H1 (cell line): ENCODE measurements at regions not wholly inside any gene's neighbourhood (a gene's known extent, or its start where the extent isn't known, plus 50 kb on each side); places are given as distances from the start of the nearest gene placed in this dataset.

Experiments used
- CTCF ChIA-PET: fragments of 300-600 bp; sonication (Branson Sonifier 250); formaldehyde crosslinking; loops from one replicate; lab custom pipeline; 2021; ENCODE audit not compliant: partially characterized antibody; lab: Charles Lee
- POLR2A ChIA-PET: fragments of 300-600 bp; sonication (Branson Sonifier 250); formaldehyde crosslinking; loops from one replicate; lab custom pipeline; 2021; ENCODE audit warnings: inconsistent platforms; ENCODE audit not compliant: partially characterized antibody; lab: Charles Lee
- DNase-seq, 2 experiments: peaks; one replicate each; pipeline versions ENCODE4 v3.0.0 to v3.0.0-alpha.2; 2010 to 2022; ENCODE audit warnings: low spot score in 2 of 2, low read depth in 1 of 2, mixed read lengths in 1 of 2
- FAIRE-seq: peaks from 2 replicates; lab custom pipeline; 2011; peaks lifted over from hg19 to GRCh38; lab: Jason Lieb, UNC
- H2AFZ ChIP-seq: 2 replicates; pipeline ENCODE4 v1.8.1; 2012; ENCODE audit warnings: low read length, inconsistent platforms
- H2AK5ac ChIP-seq: 2 replicates; pipeline ENCODE4 v1.6.1; 2013; ENCODE audit warnings: low read depth, low read length
- H2BK120ac ChIP-seq: replicated peaks from 2 replicates; pipeline ENCODE3; 2013; ENCODE audit warnings: low read depth, low read length, inconsistent platforms
- H2BK12ac ChIP-seq: 2 replicates; pipeline ENCODE4 v1.6.1; 2013; ENCODE audit warnings: low read depth, low read length
- H2BK15ac ChIP-seq: 2 replicates; pipeline ENCODE4 v1.6.1; 2013; ENCODE audit warnings: low read length
- H2BK20ac ChIP-seq: 2 replicates; pipeline ENCODE4 v1.6.1; 2013; ENCODE audit warnings: low read length
- H2BK5ac ChIP-seq: 2 replicates; pipeline ENCODE4 v1.6.1; 2013; ENCODE audit warnings: low read depth, low read length
- H3K14ac ChIP-seq: 2 replicates; pipeline ENCODE4 v1.6.1; 2013; ENCODE audit warnings: inconsistent platforms; ENCODE audit not compliant: insufficient read length
- H3K18ac ChIP-seq: 2 replicates; pipeline ENCODE4 v1.6.1; 2013; ENCODE audit warnings: low read length; ENCODE audit errors: extremely low read depth
- H3K23ac ChIP-seq: 2 replicates; pipeline ENCODE4 v1.6.1; 2013; ENCODE audit warnings: inconsistent platforms; ENCODE audit not compliant: insufficient read length
- H3K23me2 ChIP-seq: 2 replicates; pipeline ENCODE4 v1.6.1; 2013; ENCODE audit warnings: low read depth, low read length
- H3K27ac ChIP-seq: 2 replicates; pipeline ENCODE4 v1.6.1; 2011; ENCODE audit warnings: low read depth, low read length, inconsistent platforms
- H3K27me3 ChIP-seq, 4 experiments: replicated peaks in 1 of 4; 1 replicate in 1 of 4; 2 replicates in 3 of 4; pipeline versions ENCODE4 v1.6.1 to v1.8.1; 2011 to 2013; ENCODE audit warnings: low read length in 3 of 4, mild to moderate bottlenecking in 3 of 4, inconsistent platforms in 2 of 4, mixed read lengths in 2 of 4, moderate library complexity in 1 of 4; ENCODE audit not compliant: control insufficient read depth in 3 of 4, insufficient read depth in 3 of 4; ENCODE audit errors: extremely low read depth in 1 of 4
- H3K36me3 ChIP-seq, 4 experiments: 2 replicates each; pipeline versions ENCODE4 v1.6.1 to v1.8.1; 2011 to 2013; ENCODE audit warnings: mild to moderate bottlenecking in 4 of 4, low read length in 3 of 4, moderate library complexity in 2 of 4, control low read depth in 1 of 4, inconsistent platforms in 1 of 4; ENCODE audit not compliant: insufficient read depth in 4 of 4, control insufficient read depth in 2 of 4
- H3K4ac ChIP-seq: replicated peaks from 2 replicates; pipeline ENCODE3; 2013; ENCODE audit warnings: low read length, low read depth, mixed read lengths, inconsistent platforms; ENCODE audit not compliant: insufficient read length
- H3K4me1 ChIP-seq, 4 experiments: replicated peaks in 1 of 4; 1 replicate in 1 of 4; 2 replicates in 3 of 4; pipeline versions ENCODE4 v1.6.1 to v1.8.1; 2011 to 2013; ENCODE audit warnings: low read length in 3 of 4, inconsistent platforms in 2 of 4, mixed read lengths in 1 of 4; ENCODE audit not compliant: insufficient read depth in 4 of 4, control insufficient read depth in 3 of 4
- H3K4me2 ChIP-seq, 2 experiments: 2 replicates each; pipeline versions ENCODE4 v1.6.1 to v1.8.1; 2011 to 2013; ENCODE audit warnings: low read depth in 2 of 2, low read length in 2 of 2, control low read depth in 1 of 2, inconsistent platforms in 1 of 2, mild to moderate bottlenecking in 1 of 2; ENCODE audit not compliant: insufficient read depth in 1 of 2
- H3K4me3 ChIP-seq, 4 experiments: fragments of 200-600, 300-600 bp in 1 of 4; sonication (generic), shearing (Covaris generic), sonication (Bioruptor Twin) in 1 of 4; 2 replicates each; pipeline versions ENCODE4 v1.5.1 to v1.8.1; 2011 to 2016; ENCODE audit warnings: low read length in 4 of 4, low read depth in 3 of 4, control low read depth in 2 of 4, inconsistent platforms in 2 of 4, mild to moderate bottlenecking in 2 of 4, mixed read lengths in 1 of 4, moderate library complexity in 1 of 4; ENCODE audit not compliant: insufficient read depth in 2 of 4; ENCODE audit errors: extremely low read depth in 1 of 4
- H3K56ac ChIP-seq: replicated peaks from 2 replicates; pipeline ENCODE3; 2013; ENCODE audit warnings: low read depth, mild to moderate bottlenecking, mixed read lengths, low read length, inconsistent platforms; ENCODE audit not compliant: insufficient read length
- H3K79me1 ChIP-seq: 2 replicates; pipeline ENCODE4 v1.6.1; 2013; ENCODE audit warnings: low read depth, low read length, control low read depth
- H3K79me2 ChIP-seq, 2 experiments: 2 replicates each; pipeline versions ENCODE4 v1.6.1 to v1.8.1; 2012 to 2013; ENCODE audit warnings: low read length in 2 of 2, mild to moderate bottlenecking in 2 of 2, inconsistent platforms in 1 of 2; ENCODE audit not compliant: insufficient read depth in 2 of 2, control insufficient read depth in 1 of 2
- H3K9ac ChIP-seq, 4 experiments: replicated peaks in 1 of 4; 1 replicate in 1 of 4; 2 replicates in 3 of 4; pipeline versions ENCODE4 v1.6.1 to v1.8.1; 2011 to 2013; ENCODE audit warnings: low read depth in 3 of 4, low read length in 3 of 4, control low read depth in 2 of 4, mild to moderate bottlenecking in 2 of 4, moderate library complexity in 2 of 4, inconsistent platforms in 1 of 4; ENCODE audit errors: extremely low read depth in 1 of 4
- H3K9me3 ChIP-seq, 2 experiments: 2 replicates each; pipeline versions ENCODE4 v1.6.1 to v1.8.1; 2012 to 2013; ENCODE audit warnings: mild to moderate bottlenecking in 2 of 2, moderate library complexity in 2 of 2, control low read depth in 1 of 2, inconsistent platforms in 1 of 2, low read depth in 1 of 2, low read length in 1 of 2, mixed read lengths in 1 of 2; ENCODE audit not compliant: insufficient read depth in 2 of 2
- H4K20me1 ChIP-seq, 2 experiments: replicated peaks in 1 of 2; 2 replicates each; pipeline versions ENCODE3 to v1.8.1; 2011 to 2013; ENCODE audit warnings: inconsistent platforms in 2 of 2, low read length in 2 of 2, mild to moderate bottlenecking in 1 of 2; ENCODE audit not compliant: insufficient read depth in 2 of 2, control insufficient read depth in 1 of 2
- H4K5ac ChIP-seq: 2 replicates; pipeline ENCODE4 v1.6.1; 2013; ENCODE audit warnings: low read length, low read depth, mixed read lengths, inconsistent platforms; ENCODE audit not compliant: insufficient read length
- H4K8ac ChIP-seq: 2 replicates; pipeline ENCODE4 v1.8.0; 2013; ENCODE audit warnings: mild to moderate bottlenecking, moderate library complexity, low read length, inconsistent platforms; ENCODE audit not compliant: insufficient read depth; ENCODE audit errors: extremely low read depth
- H4K91ac ChIP-seq: replicated peaks from 2 replicates; pipeline ENCODE3; 2013; ENCODE audit warnings: low read length, mixed read lengths, inconsistent platforms; ENCODE audit not compliant: insufficient read length
- SP2 ChIP-seq: IDR thresholded peaks from 2 replicates; pipeline ENCODE4 v1.6.1; 2012; ENCODE audit warnings: mild to moderate bottlenecking, low read length, inconsistent platforms
- WGBS, 2 experiments: shearing (Covaris generic) in 1 of 2; methylation state at CpG; one replicate each; pipeline versions ENCODE4 v1.1.6 to v1.1.7; 2013 to 2015; ENCODE audit warnings: low lambda C conversion rate in 2 of 2, mixed read lengths in 2 of 2, inconsistent platforms in 1 of 2, low coverage in 1 of 2, missing lambda C conversion rate in 1 of 2; ENCODE audit not compliant: insufficient replicate concordance in 2 of 2, insufficient coverage in 1 of 2, insufficient read length in 1 of 2; ENCODE audit errors: extremely low coverage in 1 of 2, missing lambda C conversion rate in 1 of 2; 5-methylcytosine and 5-hydroxymethylcytosine counted together

DNA sequence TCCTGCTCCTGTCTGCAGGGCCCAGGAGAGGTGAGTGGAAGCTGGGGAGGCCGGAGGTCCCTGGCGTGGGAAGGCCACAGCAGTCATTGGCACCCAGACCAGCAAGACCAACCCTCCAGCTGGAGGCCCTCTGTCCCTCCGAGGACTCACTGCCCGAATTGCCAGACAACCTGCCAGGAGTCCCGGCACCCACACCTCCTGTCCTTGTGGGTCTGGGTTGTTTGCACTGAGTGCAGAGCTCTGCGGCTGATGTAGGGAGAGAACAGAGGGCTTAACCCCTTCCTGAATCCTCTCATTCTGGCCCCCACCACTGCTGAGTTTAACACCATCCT, 204.9 kb downstream of the KIF26A start:
- no peak overlapping the region for H2BK120ac ChIP-seq

More for the DNA sequence above, 204.9 kb downstream of the KIF26A start:
- no peak overlapping the region for H3K4me2 ChIP-seq
- no peak for TF ChIP-seq SP2
- H3K14ac ChIP-seq, result no peak overlapping the region
- POLR2A ChIA-PET, result no interaction called here
- no peak overlapping the region for H2BK12ac ChIP-seq
- no peaks in the 10 kb centered on the region for H3K27me3 ChIP-seq
- no peak overlapping the region for H2BK5ac ChIP-seq
- no peak overlapping the region for H2BK20ac ChIP-seq
- DNase-seq (no peak), FAIRE-seq (no peak)
- H3K36me3 ChIP-seq, result no peaks in the 10 kb centered on the region
- 84% methylated on average over 5 of the region's 6 CpGs; no CpG with 5 or more reads in 1 of the 2 experiments for WGBS, 2 experiments
- H3K9ac ChIP-seq, result no peak overlapping the region
- peaks cover 0 to 12% (median 6%) of the 10 kb centered on the region in 4 experiments; a peak in 5 of 7 replicates for H3K4me1 ChIP-seq
- no peak overlapping the region for H3K23ac ChIP-seq
- no peak overlapping the region for H3K27ac ChIP-seq
- peaks cover 0 to 3% of the 10 kb centered on the region in 2 experiments; a peak in 2 of 4 replicates for H3K9me3 ChIP-seq
- H4K8ac ChIP-seq, result no peak overlapping the region; the same call in 1 of the 2 replicates
- no peak overlapping the region for H3K4ac ChIP-seq
- H2AFZ ChIP-seq, result no peak overlapping the region
- H3K79me2 ChIP-seq, result no peaks in the 10 kb centered on the region
- no peak overlapping the region for H2AK5ac ChIP-seq
- no peak overlapping the region for H3K18ac ChIP-seq
- H3K56ac ChIP-seq, result no peak overlapping the region
- H4K20me1 ChIP-seq, result no peaks in the 10 kb centered on the region
- H3K23me2 ChIP-seq, result no peaks in the 10 kb centered on the region
- H3K79me1 ChIP-seq, result no peaks in the 10 kb centered on the region
- no peak overlapping the region for H4K5ac ChIP-seq
- H4K91ac ChIP-seq, result no peak overlapping the region
- no peak overlapping the region for H2BK15ac ChIP-seq
- H3K4me3 ChIP-seq, result no peak overlapping the region
- CTCF ChIA-PET, result interaction anchor here (0.7 to 4.0 kb wide), 6 partner anchors 11 to 168 kb away, joined by 3 to 30 read pairs (median 4); no protein-coding TSS in a partner anchor
